Parathyroid adenoma (tissue), 2 donors: ENCODE measurements at regions not wholly inside any gene's neighbourhood (a gene's known extent, or its start where the extent isn't known, plus 50 kb on each side); places are given as distances from the start of the nearest gene placed in this dataset.
"Not testable (repeated sequence)": the region's sequence is repeated elsewhere in the genome, so short reads cannot be mapped to it uniquely, and the experiment has no call there.

Source experiments
- H2AFZ ChIP-seq: fragments of 300-600 bp; sonication (generic); one replicate; pipeline ENCODE4 v1.7.0; 2017; ENCODE audit warnings: antibody characterized with exemption, mild to moderate bottlenecking
- H3K27ac ChIP-seq: fragments of 300-600 bp; sonication (generic); one replicate; pipeline ENCODE4 v1.7.0; 2017
- H3K27me3 ChIP-seq: fragments of 300-600 bp; sonication (generic); one replicate; pipeline ENCODE4 v1.7.0; 2017; ENCODE audit warnings: low read length; ENCODE audit not compliant: control insufficient read depth, insufficient read depth
- H3K36me3 ChIP-seq: fragments of 300-600 bp; sonication (generic); one replicate; pipeline ENCODE4 v1.7.0; 2017; ENCODE audit warnings: low read length; ENCODE audit not compliant: control insufficient read depth, insufficient read depth
- H3K4me1 ChIP-seq: fragments of 300-600 bp; sonication (generic); one replicate; pipeline ENCODE4 v1.7.0; 2017; ENCODE audit warnings: control low read depth
- H3K4me2 ChIP-seq: fragments of 300-600 bp; sonication (generic); one replicate; pipeline ENCODE4 v1.7.0; 2017; ENCODE audit warnings: low read length
- H3K4me3 ChIP-seq: fragments of 300-600 bp; sonication (generic); one replicate; pipeline ENCODE4 v1.7.0; 2017; ENCODE audit warnings: low read depth, low read length
- H3K79me2 ChIP-seq: fragments of 300-600 bp; sonication (generic); one replicate; pipeline ENCODE4 v1.7.0; 2017; ENCODE audit warnings: control low read depth
- H3K9ac ChIP-seq: fragments of 300-600 bp; sonication (generic); one replicate; pipeline ENCODE4 v1.7.0; 2017; ENCODE audit warnings: mild to moderate bottlenecking
- H3K9me3 ChIP-seq: fragments of 300-600 bp; sonication (generic); one replicate; pipeline ENCODE4 v1.7.0; 2017; ENCODE audit warnings: low read length; ENCODE audit not compliant: control insufficient read depth
- CTCF ChIP-seq: fragments of 300-600 bp; sonication (generic); IDR thresholded peaks from one replicate; pipeline ENCODE4 v1.7.0; 2017; ENCODE audit warnings: antibody characterized with exemption, mild to moderate bottlenecking
- donor health status: primary hyperparathyroidism.

GRCh38 chr15:22735781-22736180, 50.7 kb upstream of the NIPA1 start:
- Histone ChIP-seq H3K27ac (no peak overlapping the region), H3K27me3 (no peaks in the 10 kb centered on the region), H3K4me2 (no peak overlapping the region), H3K9ac (no peak overlapping the region), H3K4me3 (no peak overlapping the region), H3K36me3 (no peaks in the 10 kb centered on the region), H3K4me1 (no peaks in the 10 kb centered on the region), H3K9me3 (no peaks in the 10 kb centered on the region), H2AFZ (no peak overlapping the region), H3K79me2 (no peaks in the 10 kb centered on the region)
- no peak for TF ChIP-seq CTCF

GRCh38 chr15:22736200-22736599, 50.2 kb upstream of the NIPA1 start:
- not testable (repeated sequence) for H3K27me3 ChIP-seq, H3K4me2 ChIP-seq, H3K27ac ChIP-seq, H3K36me3 ChIP-seq, H3K4me3 ChIP-seq, H3K4me1 ChIP-seq, H3K9ac ChIP-seq, H2AFZ ChIP-seq, H3K79me2 ChIP-seq, H3K9me3 ChIP-seq
